GOT3 (cell line): ENCODE measurements at regions not wholly inside any gene's neighbourhood (a gene's known extent, or its start where the extent isn't known, plus 50 kb on each side); places are given as distances from the start of the nearest gene placed in this dataset.

Experiments
- DNase-seq: peaks from one replicate; lab custom pipeline; 2025; ENCODE audit warnings: mixed read lengths; lab: John Stamatoyannopoulos, UW

- DNase-seq, result no peak
These were observed 443.0 kb upstream of the RUNX1 start for GRCh38 chr21:35491920-35492678.

- no peak for DNase-seq
These were observed 442.0 kb upstream of the RUNX1 start for GRCh38 chr21:35491114-35491513.

GRCh38 chr21:35489389-35489980, 440.4 kb upstream of the RUNX1 start:
- no peak for DNase-seq

- DNase-seq, result no peak
These were observed 439.8 kb upstream of the RUNX1 start for GRCh38 chr21:35488946-35489345.

GRCh38 chr21:35485364-35485763, 436.3 kb upstream of the RUNX1 start:
- no peak for DNase-seq

GRCh38 chr21:35484851-35485250, 435.7 kb upstream of the RUNX1 start:
- no peak for DNase-seq

GRCh38 chr21:35484032-35484431, 434.9 kb upstream of the RUNX1 start:
- DNase-seq, result no peak

GRCh38 chr21:35482933-35483662, 434.0 kb upstream of the RUNX1 start:
- no peak for DNase-seq

GRCh38 chr21:35482096-35482495, 433.0 kb upstream of the RUNX1 start:
- DNase-seq, result no peak

GRCh38 chr21:35481005-35481404, 431.9 kb upstream of the RUNX1 start:
- no peak for DNase-seq

GRCh38 chr21:35479529-35479928, 430.4 kb upstream of the RUNX1 start:
- no peak for DNase-seq

GRCh38 chr21:35479065-35479448, 430.0 kb upstream of the RUNX1 start:
- DNase-seq, result no peak

- DNase-seq, result no peak
These were observed 429.3 kb upstream of the RUNX1 start for GRCh38 chr21:35478161-35479064.

GRCh38 chr21:35477622-35478021, 428.5 kb upstream of the RUNX1 start:
- DNase-seq, result no peak

GRCh38 chr21:35476621-35477395, 427.7 kb upstream of the RUNX1 start:
- DNase-seq, result no peak

GRCh38 chr21:35475762-35476161, 426.7 kb upstream of the RUNX1 start:
- DNase-seq, result no peak

- DNase-seq, result no peak
These were observed 425.9 kb upstream of the RUNX1 start for GRCh38 chr21:35475009-35475408.

- no peak for DNase-seq
These were observed 424.4 kb upstream of the RUNX1 start for GRCh38 chr21:35473496-35473895.

- DNase-seq, result no peak
These were observed 421.4 kb upstream of the RUNX1 start for GRCh38 chr21:35470522-35470921.

GRCh38 chr21:35469498-35469897, 420.4 kb upstream of the RUNX1 start:
- DNase-seq, result no peak

- DNase-seq, result no peak
These were observed 419.9 kb upstream of the RUNX1 start for GRCh38 chr21:35468991-35469390.
